GM10266 (cell line): ENCODE measurements at regions not wholly inside any gene's neighbourhood (a gene's known extent, or its start where the extent isn't known, plus 50 kb on each side); places are given as distances from the start of the nearest gene placed in this dataset.

Source experiments
- DNase-seq: peaks from one replicate; pipeline ENCODE4 v3.0.0; 2012; ENCODE audit errors: extremely low spot score
- CTCF ChIP-seq: IDR thresholded peaks from 2 replicates; pipeline ENCODE4 v1.5.1; 2012; ENCODE audit warnings: mild to moderate bottlenecking, low read depth; ENCODE audit not compliant: control insufficient read depth, insufficient read depth; ENCODE audit errors: missing control alignments

GRCh38 chr4:100716416-100716815, 198.6 kb upstream of the EMCN start:
- DNase-seq = no peak
- TF ChIP-seq CTCF = no peak

GRCh38 chr4:100708776-100709175, 191.0 kb upstream of the EMCN start:
- no peak for DNase-seq
- TF ChIP-seq CTCF = no peak

- DNase-seq = no peak
- no peak for TF ChIP-seq CTCF
These were observed 190.0 kb upstream of the EMCN start for GRCh38 chr4:100707786-100708185.

- no peak for DNase-seq
- no peak for TF ChIP-seq CTCF
These were observed 178.7 kb upstream of the EMCN start for GRCh38 chr4:100696531-100696930.

GRCh38 chr4:100695871-100696270, 178.0 kb upstream of the EMCN start:
- no peak for TF ChIP-seq CTCF
- no peak for DNase-seq

GRCh38 chr4:100695039-100695654, 177.3 kb upstream of the EMCN start:
- no peak for TF ChIP-seq CTCF
- DNase-seq = no peak

- TF ChIP-seq CTCF = no peak
These were observed 176.6 kb upstream of the EMCN start for GRCh38 chr4:100694467-100694866.

More at GRCh38 chr4:100694467-100694866, 176.6 kb upstream of the EMCN start:
- DNase-seq = no peak
